MM.1S (cell line): ENCODE measurements at regions not wholly inside any gene's neighbourhood (a gene's known extent, or its start where the extent isn't known, plus 50 kb on each side); places are given as distances from the start of the nearest gene placed in this dataset.

Experiments
- CTCF ChIP-seq: fragments of 300-600 bp; sonication (generic); IDR thresholded peaks from 2 replicates; pipeline ENCODE4 v1.5.1; 2016; ENCODE audit warnings: antibody characterized with exemption, low read length, mixed read lengths
- EZH2 ChIP-seq: fragments of 300-600 bp; sonication (generic); optimal IDR thresholded peaks from 2 replicates; pipeline ENCODE3; 2017; ENCODE audit warnings: low read depth, mild to moderate bottlenecking, antibody characterized with exemption, low read length, mixed read lengths
- EZH2phosphoT487 ChIP-seq: fragments of 300-600 bp; sonication (generic); IDR thresholded peaks from 2 replicates; pipeline ENCODE4 v1.6.1; 2018; ENCODE audit warnings: antibody characterized with exemption, low read length

- TF ChIP-seq CTCF = no peak
- no peak for TF ChIP-seq EZH2
- TF ChIP-seq EZH2phosphoT487 = no peak
Observed at GRCh38 chr4:57689693-57690205, 579.6 kb upstream of the IGFBP7 start.
